ENCODE measurements at regions not wholly inside any gene's neighbourhood (a gene's known extent, or its start where the extent isn't known, plus 50 kb on each side); places are given as distances from the start of the nearest gene placed in this dataset.
A peak's percentile ranks its signal among the peaks of the same experiment; 100 is the strongest.

DNA sequence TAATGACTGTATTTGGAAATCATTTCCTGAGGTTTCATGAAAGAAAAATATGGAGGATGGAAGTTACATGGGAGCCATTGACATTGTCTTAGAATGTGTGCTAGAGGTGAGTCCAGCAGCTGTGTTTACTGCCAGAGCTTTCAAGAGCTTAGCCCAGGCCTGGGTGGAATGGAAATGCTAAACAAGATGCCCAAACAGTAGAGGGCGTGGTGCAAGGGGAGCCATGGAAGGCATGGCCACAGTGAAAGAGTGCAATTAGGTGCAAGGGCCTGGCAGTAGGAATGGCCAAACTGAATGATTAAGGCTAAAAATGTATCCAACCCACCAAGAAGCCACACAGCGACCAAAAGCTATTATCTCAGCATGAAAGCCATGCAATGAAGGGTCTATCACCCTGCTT lies 257.7 kb upstream of the NR2F2 start:
- no peak overlapping the region for H3K4me2 ChIP-seq (ENCODE audit: low read depth, low read length)
- H3K9me3 ChIP-seq (ENCODE audit: low read length), result no peaks in the 10 kb centered on the region
- ChIA-PET CTCF (ENCODE audit: low intra/inter-chr PET ratio, low total read pairs) (no interaction called here), POLR2A (no interaction called here)
- TF ChIP-seq DNMT3B (CRISPR knock-in tag; conservative IDR thresholded peaks at IDR 0.05) (no peak), SMC3 (IDR thresholded peaks at IDR 0.05; ENCODE audit: low read length) (peak; percentile 4; the same call in 1 of the 2 replicates), ZNF572 (CRISPR knock-in tag; IDR thresholded peaks at IDR 0.05) (no peak), ATM (IDR thresholded peaks at IDR 0.05; ENCODE audit: borderline replicate concordance) (no peak), HOXD1 (CRISPR knock-in tag; IDR thresholded peaks at IDR 0.05) (no peak), STAG1 (CRISPR knock-in tag; IDR thresholded peaks at IDR 0.05) (peak; percentile 33; the same call in 1 of the 2 replicates)
- TF ChIP-seq, protein P1, sequence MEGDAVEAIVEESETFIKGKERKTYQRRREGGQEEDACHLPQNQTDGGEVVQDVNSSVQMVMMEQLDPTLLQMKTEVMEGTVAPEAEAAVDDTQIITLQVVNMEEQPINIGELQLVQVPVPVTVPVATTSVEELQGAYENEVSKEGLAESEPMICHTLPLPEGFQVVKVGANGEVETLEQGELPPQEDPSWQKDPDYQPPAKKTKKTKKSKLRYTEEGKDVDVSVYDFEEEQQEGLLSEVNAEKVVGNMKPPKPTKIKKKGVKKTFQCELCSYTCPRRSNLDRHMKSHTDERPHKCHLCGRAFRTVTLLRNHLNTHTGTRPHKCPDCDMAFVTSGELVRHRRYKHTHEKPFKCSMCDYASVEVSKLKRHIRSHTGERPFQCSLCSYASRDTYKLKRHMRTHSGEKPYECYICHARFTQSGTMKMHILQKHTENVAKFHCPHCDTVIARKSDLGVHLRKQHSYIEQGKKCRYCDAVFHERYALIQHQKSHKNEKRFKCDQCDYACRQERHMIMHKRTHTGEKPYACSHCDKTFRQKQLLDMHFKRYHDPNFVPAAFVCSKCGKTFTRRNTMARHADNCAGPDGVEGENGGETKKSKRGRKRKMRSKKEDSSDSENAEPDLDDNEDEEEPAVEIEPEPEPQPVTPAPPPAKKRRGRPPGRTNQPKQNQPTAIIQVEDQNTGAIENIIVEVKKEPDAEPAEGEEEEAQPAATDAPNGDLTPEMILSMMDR (CRISPR knock-in tag; IDR thresholded peaks at IDR 0.05), result peak; percentile 27
- H3K27me3 ChIP-seq (ENCODE audit: control insufficient read depth in 1 of 2, insufficient read depth in 2 of 2, low read length in 2 of 2), result no peaks in the 10 kb centered on the region
- intact Hi-C loops (cut with micrococcal nuclease; ENCODE audit: unreplicated experiment) (no loop called here), in situ Hi-C loops (cut with HindIII; ENCODE audit: extremely low pct_ligation_motif_present, low pct_unique_long_range_greater_than_20kb) (no loop called here)
- H3K9ac ChIP-seq (ENCODE audit: insufficient read depth, low read depth, low read length), result no peak overlapping the region
- no peak overlapping the region for H2AFZ ChIP-seq (ENCODE audit: low read length)
- no peaks in the 10 kb centered on the region for H3K79me2 ChIP-seq (ENCODE audit: insufficient read depth, low read length)
- FAIRE-seq (no peak), DNase-seq (ENCODE audit: low spot score) (no peak), ATAC-seq (no peak)
- H3K27ac ChIP-seq (ENCODE audit: extremely low read length, insufficient read depth, low read length), result no peak overlapping the region
- H3K4me1 ChIP-seq (ENCODE audit: insufficient read depth, low read length), result no peaks in the 10 kb centered on the region
- no peak overlapping the region for H3K4me3 ChIP-seq (replicated peaks in 1 of 3; ENCODE audit: insufficient read depth in 1 of 3, low read depth in 2 of 3, low read length in 3 of 3)
- H3K36me3 ChIP-seq (replicated peaks in 1 of 2; ENCODE audit: control insufficient read depth in 1 of 2, insufficient read depth in 2 of 2, low read length in 2 of 2), result no peaks in the 10 kb centered on the region
- no peaks in the 10 kb centered on the region for H4K20me1 ChIP-seq (ENCODE audit: insufficient read depth, low read length)
- WGBS (ENCODE audit: low lambda C conversion rate), result 43% methylated on average over 2 of the region's 2 CpGs
- BruUV-seq (replicated peaks), result no TSS peak

DNA sequence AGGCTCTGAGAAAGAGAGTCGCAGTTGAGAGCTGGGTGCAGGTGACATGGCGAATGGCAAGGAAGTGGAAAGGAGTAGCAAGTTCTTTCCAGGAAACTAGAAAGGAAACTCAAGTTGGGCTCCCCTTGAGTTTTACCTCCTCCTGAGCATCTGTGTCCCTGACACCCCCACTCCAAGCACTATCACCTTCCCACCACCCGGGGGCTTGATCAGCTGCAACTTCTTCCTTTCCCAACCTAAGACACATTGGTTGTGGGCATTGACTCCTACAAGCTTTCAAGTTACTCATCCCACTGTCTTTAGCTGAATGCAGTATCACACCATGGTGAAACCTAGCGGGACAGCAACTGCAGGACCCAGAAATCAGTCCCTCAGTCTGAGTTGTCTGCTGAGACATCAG lies 256.6 kb upstream of the NR2F2 start:
- WGBS (ENCODE audit: low lambda C conversion rate), result 82% methylated on average over 4 of the region's 4 CpGs
- Histone ChIP-seq H3K27me3 (ENCODE audit: control insufficient read depth in 1 of 2, insufficient read depth in 2 of 2, low read length in 2 of 2) (no peaks in the 10 kb centered on the region), H3K9ac (ENCODE audit: insufficient read depth, low read depth, low read length) (no peak overlapping the region), H2AFZ (ENCODE audit: low read length) (no peak overlapping the region), H3K4me2 (ENCODE audit: low read depth, low read length) (no peak overlapping the region), H3K9me3 (ENCODE audit: low read length) (no peaks in the 10 kb centered on the region), H3K4me1 (ENCODE audit: insufficient read depth, low read length) (no peaks in the 10 kb centered on the region), H3K27ac (ENCODE audit: extremely low read length, insufficient read depth, low read length) (no peak overlapping the region), H3K4me3 (replicated peaks in 1 of 3; ENCODE audit: insufficient read depth in 1 of 3, low read depth in 2 of 3, low read length in 3 of 3) (no peak overlapping the region), H4K20me1 (ENCODE audit: insufficient read depth, low read length) (no peaks in the 10 kb centered on the region), H3K79me2 (ENCODE audit: insufficient read depth, low read length) (no peaks in the 10 kb centered on the region), H3K36me3 (replicated peaks in 1 of 2; ENCODE audit: control insufficient read depth in 1 of 2, insufficient read depth in 2 of 2, low read length in 2 of 2) (no peaks in the 10 kb centered on the region)
- ChIA-PET CTCF (ENCODE audit: low intra/inter-chr PET ratio, low total read pairs) (no interaction called here), POLR2A (no interaction called here)
- DNase-seq (ENCODE audit: low spot score) (no peak), ATAC-seq (no peak), FAIRE-seq (no peak)
- in situ Hi-C loops (cut with HindIII; ENCODE audit: extremely low pct_ligation_motif_present, low pct_unique_long_range_greater_than_20kb), result no loop called here
- no TSS peak for BruUV-seq (replicated peaks)
- intact Hi-C loops (cut with micrococcal nuclease; ENCODE audit: unreplicated experiment), result no loop called here
- TF ChIP-seq ZFP37 (CRISPR knock-in tag; IDR thresholded peaks at IDR 0.05; ENCODE audit: borderline replicate concordance) (no peak), ZNF329 (CRISPR knock-in tag; IDR thresholded peaks at IDR 0.05; ENCODE audit: low read depth) (no peak), HNRNPH1 (optimal IDR thresholded peaks at IDR 0.05; ENCODE audit: low read depth, low read length) (no peak), ZNF644 (CRISPR knock-in tag; IDR thresholded peaks at IDR 0.05; ENCODE audit: low read depth) (no peak), SMC3 (IDR thresholded peaks at IDR 0.05; ENCODE audit: low read length) (no peak), HNRNPUL1 (IDR thresholded peaks at IDR 0.05; ENCODE audit: low read depth, low read length) (no peak), ZNF33A (CRISPR knock-in tag; IDR thresholded peaks at IDR 0.05; ENCODE audit: borderline replicate concordance) (no peak), ZNF235 (CRISPR knock-in tag; IDR thresholded peaks at IDR 0.05; ENCODE audit: borderline replicate concordance) (no peak), MIER3 (CRISPR knock-in tag; IDR thresholded peaks at IDR 0.05; ENCODE audit: borderline replicate concordance) (no peak), ZFAT (CRISPR knock-in tag; conservative IDR thresholded peaks at IDR 0.05) (no peak), ZSCAN21 (CRISPR knock-in tag; IDR thresholded peaks at IDR 0.05; ENCODE audit: borderline replicate concordance) (no peak)
- TF ChIP-seq, protein P2, sequence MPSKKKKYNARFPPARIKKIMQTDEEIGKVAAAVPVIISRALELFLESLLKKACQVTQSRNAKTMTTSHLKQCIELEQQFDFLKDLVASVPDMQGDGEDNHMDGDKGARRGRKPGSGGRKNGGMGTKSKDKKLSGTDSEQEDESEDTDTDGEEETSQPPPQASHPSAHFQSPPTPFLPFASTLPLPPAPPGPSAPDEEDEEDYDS (CRISPR knock-in tag; IDR thresholded peaks at IDR 0.05), result no peak
- TF ChIP-seq, protein P3, sequence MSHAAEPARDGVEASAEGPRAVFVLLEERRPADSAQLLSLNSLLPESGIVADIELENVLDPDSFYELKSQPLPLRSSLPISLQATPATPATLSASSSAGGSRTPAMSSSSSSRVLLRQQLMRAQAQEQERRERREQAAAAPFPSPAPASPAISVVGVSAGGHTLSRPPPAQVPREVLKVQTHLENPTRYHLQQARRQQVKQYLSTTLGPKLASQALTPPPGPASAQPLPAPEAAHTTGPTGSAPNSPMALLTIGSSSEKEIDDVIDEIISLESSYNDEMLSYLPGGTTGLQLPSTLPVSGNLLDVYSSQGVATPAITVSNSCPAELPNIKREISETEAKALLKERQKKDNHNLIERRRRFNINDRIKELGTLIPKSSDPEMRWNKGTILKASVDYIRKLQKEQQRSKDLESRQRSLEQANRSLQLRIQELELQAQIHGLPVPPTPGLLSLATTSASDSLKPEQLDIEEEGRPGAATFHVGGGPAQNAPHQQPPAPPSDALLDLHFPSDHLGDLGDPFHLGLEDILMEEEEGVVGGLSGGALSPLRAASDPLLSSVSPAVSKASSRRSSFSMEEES (CRISPR knock-in tag; IDR thresholded peaks at IDR 0.05), result no peak
